Peyer's patch (tissue), 4 donors: ENCODE measurements at regions not wholly inside any gene's neighbourhood (a gene's known extent, or its start where the extent isn't known, plus 50 kb on each side); places are given as distances from the start of the nearest gene placed in this dataset.

Source experiments
- CTCF ChIP-seq, 6 experiments: fragments of 450-650 bp in 4 of 6; fragments of 200-600 bp in 2 of 6; sonication (generic) in 1 of 6; IDR thresholded peaks; one replicate each; pipeline ENCODE4 v1.5.1; 2017 to 2019; ENCODE audit warnings: antibody characterized with exemption in 6 of 6, mild to moderate bottlenecking in 3 of 6, moderate library complexity in 1 of 6
- POLR2A ChIP-seq, 2 donors: fragments of 450-650 bp; IDR thresholded peaks; one replicate each; pipeline ENCODE4 v1.5.1; 2017; ENCODE audit warnings: antibody characterized with exemption in 2 of 2, mild to moderate bottlenecking in 2 of 2, moderate library complexity in 2 of 2

- TF ChIP-seq CTCF (IDR thresholded peaks at IDR 0.05), result no peak
- TF ChIP-seq POLR2A (IDR thresholded peaks at IDR 0.05), result no peak
These were observed 87.4 kb upstream of the GRIN2A start for GRCh38 chr16:10269632-10270031.
